ENCODE measurements at regions not wholly inside any gene's neighbourhood (a gene's known extent, or its start where the extent isn't known, plus 50 kb on each side); places are given as distances from the start of the nearest gene placed in this dataset.
"Not testable (repeated sequence)": the region's sequence is repeated elsewhere in the genome, so short reads cannot be mapped to it uniquely, and the experiment has no call there.

GRCh38 chr5:38695021-38695958 is 138.8 kb upstream of the LIFR start:
- DNase-seq (ENCODE audit: low spot score): no peak
- peaks cover 4% of the 10 kb centered on the region for H3K4me1 Mint-ChIP-seq (ENCODE audit: unreplicated experiment)
- peaks cover 3% of the 10 kb centered on the region for H3K36me3 Mint-ChIP-seq (ENCODE audit: low read depth, unreplicated experiment)
- no peaks in the 10 kb centered on the region for H3K9me3 Mint-ChIP-seq (ENCODE audit: unreplicated experiment)
- TF ChIP-seq CTCF (IDR thresholded peaks at IDR 0.05; ENCODE audit: unreplicated experiment): no peak
- H3K27me3 Mint-ChIP-seq (ENCODE audit: unreplicated experiment): peaks cover 2% of the 10 kb centered on the region
- no peak overlapping the region for H3K4me3 Mint-ChIP-seq (ENCODE audit: unreplicated experiment)
- H3K27ac Mint-ChIP-seq (ENCODE audit: unreplicated experiment): no peak overlapping the region

DNA sequence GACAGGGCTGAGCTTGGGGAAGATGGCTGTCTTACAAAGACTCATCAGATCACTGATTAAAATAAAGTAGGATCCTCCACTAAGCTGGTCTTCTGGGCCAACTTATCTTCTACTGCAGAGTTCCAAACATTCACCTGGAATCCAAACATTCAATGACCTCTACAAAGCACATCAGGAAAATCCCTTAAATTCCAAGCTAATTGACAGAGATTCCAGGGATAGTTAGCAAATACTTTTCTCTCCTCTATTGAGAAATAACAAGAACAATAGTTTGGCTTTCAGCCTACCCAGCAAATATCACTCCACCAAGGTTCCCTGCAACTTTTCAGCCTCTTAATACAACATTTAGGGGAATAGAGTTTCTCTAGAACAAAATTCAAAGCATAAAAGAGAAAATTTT is 140.6 kb upstream of the LIFR start:
- no peak overlapping the region for H3K4me3 Mint-ChIP-seq (ENCODE audit: unreplicated experiment)
- TF ChIP-seq CTCF (IDR thresholded peaks at IDR 0.05; ENCODE audit: unreplicated experiment): no peak
- no peak for DNase-seq (ENCODE audit: low spot score)
- peaks cover 3% of the 10 kb centered on the region for H3K36me3 Mint-ChIP-seq (ENCODE audit: low read depth, unreplicated experiment)
- H3K27me3 Mint-ChIP-seq (ENCODE audit: unreplicated experiment): peaks cover 6% of the 10 kb centered on the region
- H3K27ac Mint-ChIP-seq (ENCODE audit: unreplicated experiment): no peak overlapping the region
- H3K9me3 Mint-ChIP-seq (ENCODE audit: unreplicated experiment): no peaks in the 10 kb centered on the region
- peaks cover 4% of the 10 kb centered on the region for H3K4me1 Mint-ChIP-seq (ENCODE audit: unreplicated experiment)

GRCh38 chr5:38705529-38705928 is 140.3 kb upstream of the OSMR start:
- not testable (repeated sequence) for H3K36me3 Mint-ChIP-seq (ENCODE audit: low read depth, unreplicated experiment); H3K9me3 Mint-ChIP-seq (ENCODE audit: unreplicated experiment); H3K4me3 Mint-ChIP-seq (ENCODE audit: unreplicated experiment); H3K27ac Mint-ChIP-seq (ENCODE audit: unreplicated experiment); H3K4me1 Mint-ChIP-seq (ENCODE audit: unreplicated experiment); H3K27me3 Mint-ChIP-seq (ENCODE audit: unreplicated experiment); DNase-seq (ENCODE audit: low spot score)

DNA sequence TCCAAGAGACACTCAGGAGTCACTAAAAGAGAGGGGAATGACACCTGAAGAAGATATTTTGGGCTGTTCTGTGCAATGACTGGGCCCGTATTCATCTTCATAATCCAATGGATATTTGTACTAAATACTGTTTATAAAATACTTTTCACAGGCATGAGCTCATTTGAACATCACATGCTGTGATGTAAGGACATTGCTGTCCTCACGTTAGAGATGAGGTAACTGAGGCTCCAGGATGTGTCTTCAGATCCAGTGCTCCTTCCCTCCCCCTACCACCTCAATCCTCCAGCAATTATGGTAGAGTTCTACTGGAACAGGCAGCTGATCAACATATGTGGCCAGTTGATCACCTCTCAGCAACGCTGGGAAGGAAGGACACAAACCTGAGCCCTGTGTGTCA is 139.4 kb upstream of the OSMR start:
- peaks cover 8% of the 10 kb centered on the region for H3K27me3 Mint-ChIP-seq (ENCODE audit: unreplicated experiment)
- H3K4me1 Mint-ChIP-seq (ENCODE audit: unreplicated experiment): peaks cover 3% of the 10 kb centered on the region
- H3K36me3 Mint-ChIP-seq (ENCODE audit: low read depth, unreplicated experiment): no peaks in the 10 kb centered on the region
- H3K9me3 Mint-ChIP-seq (ENCODE audit: unreplicated experiment): no peaks in the 10 kb centered on the region
- TF ChIP-seq CTCF (IDR thresholded peaks at IDR 0.05; ENCODE audit: unreplicated experiment): no peak
- H3K4me3 Mint-ChIP-seq (ENCODE audit: unreplicated experiment): no peak overlapping the region
- no peak overlapping the region for H3K27ac Mint-ChIP-seq (ENCODE audit: unreplicated experiment)
- DNase-seq (ENCODE audit: low spot score): no peak

DNA sequence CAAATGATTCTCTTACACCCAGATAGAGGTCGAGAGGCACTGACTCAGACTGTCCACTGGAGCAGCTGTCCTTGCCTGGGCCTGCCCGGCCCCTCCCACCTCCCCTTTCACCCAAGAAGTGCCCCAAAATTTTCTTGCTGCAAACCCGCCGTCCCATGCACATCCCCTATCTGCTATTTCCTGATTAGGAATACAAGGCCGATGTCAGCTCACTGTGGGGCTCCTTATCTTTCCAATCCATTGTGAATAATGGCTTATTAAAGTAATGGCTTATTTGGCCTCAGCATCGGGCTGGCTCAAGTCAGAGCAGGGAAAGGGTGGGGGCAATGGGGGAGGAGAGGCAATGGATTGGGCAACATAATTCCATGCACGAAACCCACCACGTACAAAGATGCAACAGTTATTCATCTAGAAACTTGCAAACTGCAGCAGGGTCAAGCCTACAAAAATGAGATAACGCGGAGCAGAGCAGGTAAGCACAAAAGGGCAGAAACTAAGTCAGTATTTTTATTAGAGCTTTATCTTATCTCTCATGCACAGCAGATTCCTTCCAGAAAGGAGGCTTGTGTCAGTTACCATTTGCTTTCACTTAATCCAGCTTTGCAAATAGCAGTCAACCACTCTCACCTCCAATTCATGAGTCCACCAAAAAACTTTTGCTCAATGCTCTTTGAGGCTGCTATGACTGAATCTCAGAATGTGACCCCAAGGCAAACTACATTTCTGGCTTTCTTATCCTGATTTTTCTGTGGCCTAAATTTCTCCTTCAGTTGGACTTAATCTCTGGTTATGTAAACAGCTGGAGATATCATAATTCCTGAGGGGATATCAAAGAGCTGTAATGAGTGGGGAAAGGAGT is 138.2 kb upstream of the OSMR start:
- Mint-ChIP-seq H3K4me3 (ENCODE audit: unreplicated experiment) (no peak overlapping the region), H3K9me3 (ENCODE audit: unreplicated experiment) (no peaks in the 10 kb centered on the region), H3K27ac (ENCODE audit: unreplicated experiment) (no peak overlapping the region), H3K36me3 (ENCODE audit: low read depth, unreplicated experiment) (no peaks in the 10 kb centered on the region), H3K27me3 (ENCODE audit: unreplicated experiment) (peaks cover 2% of the 10 kb centered on the region), H3K4me1 (ENCODE audit: unreplicated experiment) (peaks cover 3% of the 10 kb centered on the region)
- TF ChIP-seq CTCF (IDR thresholded peaks at IDR 0.05; ENCODE audit: unreplicated experiment): no peak
- DNase-seq (ENCODE audit: low spot score): no peak

Data from endothelial cell (in vitro differentiated cells).